Suprapubic skin (tissue), 3 donors: ENCODE measurements at regions not wholly inside any gene's neighbourhood (a gene's known extent, or its start where the extent isn't known, plus 50 kb on each side); places are given as distances from the start of the nearest gene placed in this dataset.

ENCODE experiments used
- CTCF ChIP-seq, 2 donors: fragments of 200-600 bp in 1 of 2; fragments of 450-650 bp in 1 of 2; sonication (generic) in 1 of 2; IDR thresholded peaks; one replicate each; pipeline ENCODE4 v1.5.1; 2016 to 2019; ENCODE audit warnings: antibody characterized with exemption in 2 of 2, mild to moderate bottlenecking in 1 of 2, moderate library complexity in 1 of 2
- POLR2AphosphoS5 ChIP-seq, 3 donors: sonication (generic); formaldehyde crosslinking; IDR thresholded peaks; one replicate each; pipeline ENCODE4 v1.6.1; 2017; ENCODE audit warnings: antibody characterized with exemption in 3 of 3

DNA sequence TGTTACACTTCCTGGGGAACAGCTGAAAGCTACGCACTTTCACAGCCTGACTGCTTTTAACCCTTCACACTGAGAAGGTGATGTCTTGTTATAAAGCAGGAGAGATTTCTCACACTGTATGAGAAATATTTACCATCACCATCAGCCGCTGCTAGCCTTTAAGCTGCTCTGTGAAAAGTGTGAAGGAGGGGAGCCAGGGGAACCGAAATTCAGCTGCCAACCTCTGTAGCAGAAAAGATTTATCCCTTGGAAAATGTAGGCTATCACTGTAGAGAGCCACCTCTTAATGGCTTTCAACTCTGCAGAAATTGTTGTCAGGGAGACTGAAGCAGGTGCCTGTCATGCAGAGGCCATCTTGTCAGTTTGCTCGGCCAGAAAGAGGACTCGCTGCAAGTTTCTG lies 145.3 kb downstream of the SP3 start:
- TF ChIP-seq CTCF (IDR thresholded peaks at IDR 0.05), result no peak
- no peak for TF ChIP-seq POLR2AphosphoS5 (IDR thresholded peaks at IDR 0.05)
